ENCODE measurements at regions not wholly inside any gene's neighbourhood (a gene's known extent, or its start where the extent isn't known, plus 50 kb on each side); places are given as distances from the start of the nearest gene placed in this dataset.

DNA sequence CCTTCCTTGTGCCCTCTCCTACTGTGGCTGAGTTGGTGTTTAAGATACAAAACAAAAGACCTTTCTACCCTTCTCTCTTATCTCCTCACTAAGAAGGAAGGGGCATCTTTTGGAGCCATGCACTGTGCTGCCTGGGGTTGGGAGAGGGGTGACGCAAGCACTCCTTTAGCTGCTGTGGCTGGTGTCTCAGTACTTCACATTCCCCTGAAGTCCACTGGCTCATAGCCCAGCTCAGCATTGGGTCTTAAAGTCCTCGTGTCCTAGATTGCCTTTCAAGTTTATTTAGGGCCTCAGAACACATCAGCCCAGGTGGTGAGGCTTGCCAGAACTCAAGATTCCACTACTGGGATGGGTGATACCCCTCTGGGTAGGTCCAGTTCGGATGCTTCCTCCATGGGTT, 325.9 kb upstream of the CYLC2 start:
- TF ChIP-seq YY1 (IDR thresholded peaks at IDR 0.05) = no peak
- no peak for TF ChIP-seq RAD21 (IDR thresholded peaks at IDR 0.05)
- TF ChIP-seq EGR1 (IDR thresholded peaks at IDR 0.05; ENCODE audit: low read depth in 2 of 2) = no peak
- TF ChIP-seq, protein P1, sequence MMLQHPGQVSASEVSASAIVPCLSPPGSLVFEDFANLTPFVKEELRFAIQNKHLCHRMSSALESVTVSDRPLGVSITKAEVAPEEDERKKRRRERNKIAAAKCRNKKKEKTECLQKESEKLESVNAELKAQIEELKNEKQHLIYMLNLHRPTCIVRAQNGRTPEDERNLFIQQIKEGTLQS (IDR thresholded peaks at IDR 0.05) = no peak
- no peak for TF ChIP-seq SP1 (IDR thresholded peaks at IDR 0.05)
- no peak for TF ChIP-seq HNF4G (IDR thresholded peaks at IDR 0.05)
- TF ChIP-seq HNF4A (conservative IDR thresholded peaks at IDR 0.05) = no peak
- no peak for TF ChIP-seq TAF1 (conservative IDR thresholded peaks at IDR 0.05)
- TF ChIP-seq, protein P2, sequence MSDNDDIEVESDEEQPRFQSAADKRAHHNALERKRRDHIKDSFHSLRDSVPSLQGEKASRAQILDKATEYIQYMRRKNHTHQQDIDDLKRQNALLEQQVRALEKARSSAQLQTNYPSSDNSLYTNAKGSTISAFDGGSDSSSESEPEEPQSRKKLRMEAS (IDR thresholded peaks at IDR 0.05) = no peak
- TF ChIP-seq NR2F2 (IDR thresholded peaks at IDR 0.05) = no peak
- TF ChIP-seq, protein P3, sequence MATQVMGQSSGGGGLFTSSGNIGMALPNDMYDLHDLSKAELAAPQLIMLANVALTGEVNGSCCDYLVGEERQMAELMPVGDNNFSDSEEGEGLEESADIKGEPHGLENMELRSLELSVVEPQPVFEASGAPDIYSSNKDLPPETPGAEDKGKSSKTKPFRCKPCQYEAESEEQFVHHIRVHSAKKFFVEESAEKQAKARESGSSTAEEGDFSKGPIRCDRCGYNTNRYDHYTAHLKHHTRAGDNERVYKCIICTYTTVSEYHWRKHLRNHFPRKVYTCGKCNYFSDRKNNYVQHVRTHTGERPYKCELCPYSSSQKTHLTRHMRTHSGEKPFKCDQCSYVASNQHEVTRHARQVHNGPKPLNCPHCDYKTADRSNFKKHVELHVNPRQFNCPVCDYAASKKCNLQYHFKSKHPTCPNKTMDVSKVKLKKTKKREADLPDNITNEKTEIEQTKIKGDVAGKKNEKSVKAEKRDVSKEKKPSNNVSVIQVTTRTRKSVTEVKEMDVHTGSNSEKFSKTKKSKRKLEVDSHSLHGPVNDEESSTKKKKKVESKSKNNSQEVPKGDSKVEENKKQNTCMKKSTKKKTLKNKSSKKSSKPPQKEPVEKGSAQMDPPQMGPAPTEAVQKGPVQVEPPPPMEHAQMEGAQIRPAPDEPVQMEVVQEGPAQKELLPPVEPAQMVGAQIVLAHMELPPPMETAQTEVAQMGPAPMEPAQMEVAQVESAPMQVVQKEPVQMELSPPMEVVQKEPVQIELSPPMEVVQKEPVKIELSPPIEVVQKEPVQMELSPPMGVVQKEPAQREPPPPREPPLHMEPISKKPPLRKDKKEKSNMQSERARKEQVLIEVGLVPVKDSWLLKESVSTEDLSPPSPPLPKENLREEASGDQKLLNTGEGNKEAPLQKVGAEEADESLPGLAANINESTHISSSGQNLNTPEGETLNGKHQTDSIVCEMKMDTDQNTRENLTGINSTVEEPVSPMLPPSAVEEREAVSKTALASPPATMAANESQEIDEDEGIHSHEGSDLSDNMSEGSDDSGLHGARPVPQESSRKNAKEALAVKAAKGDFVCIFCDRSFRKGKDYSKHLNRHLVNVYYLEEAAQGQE (IDR thresholded peaks at IDR 0.05) = no peak
- no peak for TF ChIP-seq FOXA2 (IDR thresholded peaks at IDR 0.05)
- TF ChIP-seq, protein P4, sequence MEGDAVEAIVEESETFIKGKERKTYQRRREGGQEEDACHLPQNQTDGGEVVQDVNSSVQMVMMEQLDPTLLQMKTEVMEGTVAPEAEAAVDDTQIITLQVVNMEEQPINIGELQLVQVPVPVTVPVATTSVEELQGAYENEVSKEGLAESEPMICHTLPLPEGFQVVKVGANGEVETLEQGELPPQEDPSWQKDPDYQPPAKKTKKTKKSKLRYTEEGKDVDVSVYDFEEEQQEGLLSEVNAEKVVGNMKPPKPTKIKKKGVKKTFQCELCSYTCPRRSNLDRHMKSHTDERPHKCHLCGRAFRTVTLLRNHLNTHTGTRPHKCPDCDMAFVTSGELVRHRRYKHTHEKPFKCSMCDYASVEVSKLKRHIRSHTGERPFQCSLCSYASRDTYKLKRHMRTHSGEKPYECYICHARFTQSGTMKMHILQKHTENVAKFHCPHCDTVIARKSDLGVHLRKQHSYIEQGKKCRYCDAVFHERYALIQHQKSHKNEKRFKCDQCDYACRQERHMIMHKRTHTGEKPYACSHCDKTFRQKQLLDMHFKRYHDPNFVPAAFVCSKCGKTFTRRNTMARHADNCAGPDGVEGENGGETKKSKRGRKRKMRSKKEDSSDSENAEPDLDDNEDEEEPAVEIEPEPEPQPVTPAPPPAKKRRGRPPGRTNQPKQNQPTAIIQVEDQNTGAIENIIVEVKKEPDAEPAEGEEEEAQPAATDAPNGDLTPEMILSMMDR (IDR thresholded peaks at IDR 0.05; ENCODE audit: low read depth, low read length, missing input control) = no peak
- no peak for DNase-seq (ENCODE audit: low spot score)
- no peaks in the 10 kb centered on the region for H3K4me1 ChIP-seq (ENCODE audit: control insufficient read depth in 4 of 4, insufficient read depth in 4 of 4, low read length in 3 of 4)
- no peaks in the 10 kb centered on the region for H3K36me3 ChIP-seq (ENCODE audit: control insufficient read depth in 4 of 4, insufficient read depth in 3 of 4, low read depth in 1 of 4, low read length in 3 of 4)
- H3K9ac ChIP-seq (ENCODE audit: low read depth in 1 of 2, low read length in 2 of 2) = no peak overlapping the region
- peaks cover 0 to 7% (median 0%) of the 10 kb centered on the region in 4 donors for H3K9me3 ChIP-seq (ENCODE audit: control insufficient read depth in 4 of 4, low read length in 3 of 4)
- H3K27ac ChIP-seq (ENCODE audit: low read depth in 1 of 2, low read length in 2 of 2) = no peak overlapping the region
- H3K4me3 ChIP-seq (ENCODE audit: low read depth in 1 of 3, low read length in 3 of 3) = no peak overlapping the region
- 67% methylated on average over 3 of the region's 3 CpGs for WGBS
- H3K27me3 ChIP-seq (ENCODE audit: control insufficient read depth in 4 of 4, insufficient read depth in 4 of 4, low read length in 3 of 4) = no peaks in the 10 kb centered on the region

DNA sequence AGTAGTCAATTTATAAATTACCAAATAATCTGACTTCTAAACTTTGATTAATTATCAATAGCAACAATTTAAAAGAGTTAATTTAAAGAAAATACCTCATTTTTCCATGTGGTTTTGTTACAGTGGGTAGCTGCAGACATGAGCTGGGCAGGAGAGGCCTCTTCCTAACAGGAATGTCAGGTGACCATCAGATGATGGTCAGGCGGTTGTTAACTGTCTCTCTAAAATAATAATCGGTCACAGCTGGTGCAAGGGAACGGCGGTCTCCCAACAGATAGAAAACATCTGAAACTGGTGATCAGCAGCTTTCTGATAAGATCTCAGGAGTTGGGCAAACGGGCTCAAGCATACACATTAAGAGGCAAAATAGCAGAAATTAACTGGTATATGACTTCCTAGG, 342.7 kb upstream of the CYLC2 start:
- Histone ChIP-seq H3K9me3 (ENCODE audit: control insufficient read depth in 4 of 4, low read length in 3 of 4) (no peaks in the 10 kb centered on the region), H3K36me3 (ENCODE audit: control insufficient read depth in 4 of 4, insufficient read depth in 3 of 4, low read depth in 1 of 4, low read length in 3 of 4) (no peaks in the 10 kb centered on the region), H3K27ac (ENCODE audit: low read depth in 1 of 2, low read length in 2 of 2) (no peak overlapping the region), H3K27me3 (ENCODE audit: control insufficient read depth in 4 of 4, insufficient read depth in 4 of 4, low read length in 3 of 4) (no peaks in the 10 kb centered on the region), H3K4me3 (ENCODE audit: low read depth in 1 of 3, low read length in 3 of 3) (no peak overlapping the region), H3K4me1 (ENCODE audit: control insufficient read depth in 4 of 4, insufficient read depth in 4 of 4, low read length in 3 of 4) (no peaks in the 10 kb centered on the region), H3K9ac (ENCODE audit: low read depth in 1 of 2, low read length in 2 of 2) (no peak overlapping the region)
- 76% methylated on average over 5 of the region's 5 CpGs for WGBS
- DNase-seq (ENCODE audit: low spot score) = no peak
- no peak for TF ChIP-seq RXRA (IDR thresholded peaks at IDR 0.05)
- no peak for TF ChIP-seq TAF1 (conservative IDR thresholded peaks at IDR 0.05)

DNA sequence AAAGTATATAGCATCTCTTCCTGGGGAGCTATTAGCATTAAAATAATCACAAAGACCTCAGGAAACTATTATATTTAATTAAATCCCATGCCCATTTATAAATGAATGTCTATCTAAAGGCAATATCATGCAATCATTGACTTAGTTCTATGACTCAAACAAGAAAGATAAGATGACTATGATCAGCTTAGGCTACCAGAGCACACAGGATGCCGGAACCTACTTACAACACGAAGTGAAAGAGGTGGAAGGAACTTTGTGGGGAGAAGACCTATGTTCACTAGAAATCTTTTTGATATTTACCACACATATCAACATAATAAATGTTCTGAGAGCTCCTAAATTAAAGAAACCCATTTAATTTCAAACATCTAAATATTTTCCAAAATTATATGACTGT, 344.2 kb upstream of the CYLC2 start:
- TF ChIP-seq TAF1 (conservative IDR thresholded peaks at IDR 0.05) (no peak), FOXA2 (IDR thresholded peaks at IDR 0.05) (no peak), RAD21 (IDR thresholded peaks at IDR 0.05) (no peak), FOXA1 (IDR thresholded peaks at IDR 0.05) (no peak)
- Histone ChIP-seq H3K9me3 (ENCODE audit: control insufficient read depth in 4 of 4, low read length in 3 of 4) (no peaks in the 10 kb centered on the region), H3K9ac (ENCODE audit: low read depth in 1 of 2, low read length in 2 of 2) (no peak overlapping the region), H3K4me3 (ENCODE audit: low read depth in 1 of 3, low read length in 3 of 3) (no peak overlapping the region), H3K27ac (ENCODE audit: low read depth in 1 of 2, low read length in 2 of 2) (no peak overlapping the region), H3K36me3 (ENCODE audit: control insufficient read depth in 4 of 4, insufficient read depth in 3 of 4, low read depth in 1 of 4, low read length in 3 of 4) (no peaks in the 10 kb centered on the region), H3K27me3 (ENCODE audit: control insufficient read depth in 4 of 4, insufficient read depth in 4 of 4, low read length in 3 of 4) (no peaks in the 10 kb centered on the region), H3K4me1 (ENCODE audit: control insufficient read depth in 4 of 4, insufficient read depth in 4 of 4, low read length in 3 of 4) (no peaks in the 10 kb centered on the region)
- DNase-seq (ENCODE audit: low spot score) = no peak
- 80% methylated on average over 2 of the region's 2 CpGs for WGBS

All from liver (tissue), 8 donors.